Eye (tissue), 1 donor: ENCODE measurements at regions not wholly inside any gene's neighbourhood (a gene's known extent, or its start where the extent isn't known, plus 50 kb on each side); places are given as distances from the start of the nearest gene placed in this dataset.
"Not testable (repeated sequence)": the region's sequence is repeated elsewhere in the genome, so short reads cannot be mapped to it uniquely, and the experiment has no call there.

Source experiments
- DNase-seq: peaks from one replicate; pipeline ENCODE4 v3.0.0-alpha.2; 2015

GRCh38 chr4:49229243-49229642 lies 243.2 kb downstream of the CWH43 start:
- not testable (repeated sequence) for DNase-seq

- not testable (repeated sequence) for DNase-seq
These were observed 243.6 kb downstream of the CWH43 start for GRCh38 chr4:49229713-49230112.

- DNase-seq: not testable (repeated sequence)
These were observed 247.3 kb downstream of the CWH43 start for GRCh38 chr4:49233346-49233745.

- DNase-seq: not testable (repeated sequence)
These were observed 247.7 kb downstream of the CWH43 start for GRCh38 chr4:49233749-49234148.

- not testable (repeated sequence) for DNase-seq
These were observed 248.3 kb downstream of the CWH43 start for GRCh38 chr4:49234382-49234781.

- not testable (repeated sequence) for DNase-seq
These were observed 249.5 kb downstream of the CWH43 start for GRCh38 chr4:49235413-49236160.

GRCh38 chr4:49236474-49236873 lies 250.4 kb downstream of the CWH43 start:
- not testable (repeated sequence) for DNase-seq

GRCh38 chr4:49241295-49241694 lies 255.2 kb downstream of the CWH43 start:
- not testable (repeated sequence) for DNase-seq

GRCh38 chr4:49262786-49263185 lies 276.7 kb downstream of the CWH43 start:
- DNase-seq: not testable (repeated sequence)

- not testable (repeated sequence) for DNase-seq
These were observed 284.4 kb downstream of the CWH43 start for GRCh38 chr4:49270435-49270834.

- not testable (repeated sequence) for DNase-seq
These were observed 284.8 kb downstream of the CWH43 start for GRCh38 chr4:49270912-49271311.

GRCh38 chr4:49285905-49286304 lies 299.8 kb downstream of the CWH43 start:
- not testable (repeated sequence) for DNase-seq

GRCh38 chr4:49286926-49287745 lies 301.1 kb downstream of the CWH43 start:
- DNase-seq: not testable (repeated sequence)

- DNase-seq: not testable (repeated sequence)
These were observed 301.8 kb downstream of the CWH43 start for GRCh38 chr4:49287893-49288292.

GRCh38 chr4:49288796-49289195 lies 302.7 kb downstream of the CWH43 start:
- DNase-seq: not testable (repeated sequence)

- DNase-seq: not testable (repeated sequence)
These were observed 328.7 kb downstream of the CWH43 start for GRCh38 chr4:49314815-49315214.

- DNase-seq: not testable (repeated sequence)
These were observed 334.8 kb downstream of the CWH43 start for GRCh38 chr4:49320725-49321410.

- DNase-seq: not testable (repeated sequence)
These were observed 335.6 kb downstream of the CWH43 start for GRCh38 chr4:49321511-49322300.

GRCh38 chr4:49322610-49323572 lies 336.8 kb downstream of the CWH43 start:
- DNase-seq: not testable (repeated sequence)

GRCh38 chr4:49323573-49323940 lies 337.5 kb downstream of the CWH43 start:
- DNase-seq: not testable (repeated sequence)
